ENCODE measurements at regions not wholly inside any gene's neighbourhood (a gene's known extent, or its start where the extent isn't known, plus 50 kb on each side); places are given as distances from the start of the nearest gene placed in this dataset.
A peak's percentile ranks its signal among the peaks of the same experiment; 100 is the strongest.

- WGBS, 2 donors = 83 to 89% methylated on average over 2 of the region's 2 CpGs
- intact Hi-C loops (cut with DNase I; ENCODE audit: low total_unique reads) = no loop called here
- H3K4me3 ChIP-seq = no peak overlapping the region
Observed at GRCh38 chr10:108130575-108130974, 966.1 kb upstream of the SORCS1 start.

GRCh38 chr10:108112218-108112617, 947.7 kb upstream of the SORCS1 start:
- peak in 2 of 3 experiments; percentile 34 to 44 for TF ChIP-seq CTCF (IDR thresholded peaks at IDR 0.05)
- TF ChIP-seq POLR2A (IDR thresholded peaks at IDR 0.05) = no peak
- H3K4me1 ChIP-seq = no peaks in the 10 kb centered on the region
- no peaks in the 10 kb centered on the region for H3K27me3 ChIP-seq
- WGBS, 2 donors = 50 to 62% methylated on average over 2 of the region's 2 CpGs
- DNase-seq = no peak
- H3K36me3 ChIP-seq (ENCODE audit: low read depth, missing control alignments) = no peaks in the 10 kb centered on the region
- no peak overlapping the region for H3K27ac ChIP-seq
- intact Hi-C loops (cut with DNase I; ENCODE audit: low total_unique reads) = no loop called here
- H3K4me3 ChIP-seq = no peak overlapping the region
- no peaks in the 10 kb centered on the region for H3K9me3 ChIP-seq

More at GRCh38 chr10:108130575-108130974, 966.1 kb upstream of the SORCS1 start:
- Histone ChIP-seq H3K9me3 (no peaks in the 10 kb centered on the region), H3K4me1 (no peaks in the 10 kb centered on the region), H3K27me3 (no peaks in the 10 kb centered on the region), H3K27ac (no peak overlapping the region), H3K36me3 (ENCODE audit: low read depth, missing control alignments) (no peaks in the 10 kb centered on the region)
- no peak for TF ChIP-seq POLR2A (IDR thresholded peaks at IDR 0.05)
- no peak for TF ChIP-seq CTCF (IDR thresholded peaks at IDR 0.05)
- DNase-seq = no peak

DNA sequence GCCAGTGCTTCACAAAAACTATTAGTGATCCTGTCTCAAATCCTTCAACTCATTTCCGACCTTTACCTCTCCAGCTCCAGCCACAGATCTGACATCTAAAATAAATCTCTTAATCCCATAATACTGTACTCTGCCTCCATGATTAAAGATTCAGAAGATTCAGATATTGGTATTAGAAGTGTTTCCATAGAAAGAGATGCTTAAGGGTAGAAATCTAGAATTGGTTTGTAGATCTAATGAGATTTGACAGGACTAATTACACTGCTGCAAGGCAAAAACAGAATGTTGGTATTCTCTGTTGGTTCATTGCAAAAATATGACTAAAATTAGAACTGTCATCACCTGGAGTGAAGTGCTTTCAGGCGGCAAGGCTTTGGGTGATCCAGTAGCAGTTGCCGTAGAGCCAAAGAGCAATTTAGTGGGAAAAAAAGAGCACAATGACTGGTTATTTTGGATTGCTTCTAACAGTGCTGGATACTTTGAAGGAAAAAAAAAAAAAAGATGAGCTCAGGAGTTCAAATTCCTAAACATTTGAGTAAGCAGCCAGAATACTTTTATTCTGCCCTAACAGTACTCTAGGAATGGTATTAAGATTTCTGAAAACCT, 940.1 kb upstream of the SORCS1 start:
- no peaks in the 10 kb centered on the region for H3K27me3 ChIP-seq
- H3K4me1 ChIP-seq = no peaks in the 10 kb centered on the region
- 88 to 97% methylated on average over 3 of the region's 3 CpGs for WGBS, 2 donors
- H3K27ac ChIP-seq = no peak overlapping the region
- no peak for DNase-seq
- no peak overlapping the region for H3K4me3 ChIP-seq
- intact Hi-C loops (cut with DNase I; ENCODE audit: low total_unique reads) = no loop called here
- no peaks in the 10 kb centered on the region for H3K9me3 ChIP-seq
- no peak for TF ChIP-seq POLR2A (IDR thresholded peaks at IDR 0.05)
- no peak for TF ChIP-seq CTCF (IDR thresholded peaks at IDR 0.05)
- no peaks in the 10 kb centered on the region for H3K36me3 ChIP-seq (ENCODE audit: low read depth, missing control alignments)

- TF ChIP-seq CTCF (IDR thresholded peaks at IDR 0.05) (no peak), POLR2A (IDR thresholded peaks at IDR 0.05) (no peak)
- intact Hi-C loops (cut with DNase I; ENCODE audit: low total_unique reads) = no loop called here
- WGBS, 2 donors = 93 to 100% methylated on average over 1 to 4 of the region's 4 CpGs
- no peaks in the 10 kb centered on the region for H3K27me3 ChIP-seq
- H3K27ac ChIP-seq = no peak overlapping the region
- H3K4me3 ChIP-seq = no peak overlapping the region
- H3K4me1 ChIP-seq = no peaks in the 10 kb centered on the region
- DNase-seq = no peak
- H3K9me3 ChIP-seq = no peaks in the 10 kb centered on the region
- H3K36me3 ChIP-seq (ENCODE audit: low read depth, missing control alignments) = no peaks in the 10 kb centered on the region
Observed at GRCh38 chr10:108097258-108097657, 932.8 kb upstream of the SORCS1 start.

Data from testis (tissue), 2 donors.